GM12874 (cell line): ENCODE measurements at regions not wholly inside any gene's neighbourhood (a gene's known extent, or its start where the extent isn't known, plus 50 kb on each side); places are given as distances from the start of the nearest gene placed in this dataset.

Experiments used
- TF ChIP-seq, protein P1 (sequence below): IDR thresholded peaks from 2 replicates; pipeline ENCODE4 v1.5.1; 2011; ENCODE audit warnings: low read depth, mild to moderate bottlenecking, control low read depth, low read length, moderate library complexity; ENCODE audit not compliant: insufficient read depth

DNA sequence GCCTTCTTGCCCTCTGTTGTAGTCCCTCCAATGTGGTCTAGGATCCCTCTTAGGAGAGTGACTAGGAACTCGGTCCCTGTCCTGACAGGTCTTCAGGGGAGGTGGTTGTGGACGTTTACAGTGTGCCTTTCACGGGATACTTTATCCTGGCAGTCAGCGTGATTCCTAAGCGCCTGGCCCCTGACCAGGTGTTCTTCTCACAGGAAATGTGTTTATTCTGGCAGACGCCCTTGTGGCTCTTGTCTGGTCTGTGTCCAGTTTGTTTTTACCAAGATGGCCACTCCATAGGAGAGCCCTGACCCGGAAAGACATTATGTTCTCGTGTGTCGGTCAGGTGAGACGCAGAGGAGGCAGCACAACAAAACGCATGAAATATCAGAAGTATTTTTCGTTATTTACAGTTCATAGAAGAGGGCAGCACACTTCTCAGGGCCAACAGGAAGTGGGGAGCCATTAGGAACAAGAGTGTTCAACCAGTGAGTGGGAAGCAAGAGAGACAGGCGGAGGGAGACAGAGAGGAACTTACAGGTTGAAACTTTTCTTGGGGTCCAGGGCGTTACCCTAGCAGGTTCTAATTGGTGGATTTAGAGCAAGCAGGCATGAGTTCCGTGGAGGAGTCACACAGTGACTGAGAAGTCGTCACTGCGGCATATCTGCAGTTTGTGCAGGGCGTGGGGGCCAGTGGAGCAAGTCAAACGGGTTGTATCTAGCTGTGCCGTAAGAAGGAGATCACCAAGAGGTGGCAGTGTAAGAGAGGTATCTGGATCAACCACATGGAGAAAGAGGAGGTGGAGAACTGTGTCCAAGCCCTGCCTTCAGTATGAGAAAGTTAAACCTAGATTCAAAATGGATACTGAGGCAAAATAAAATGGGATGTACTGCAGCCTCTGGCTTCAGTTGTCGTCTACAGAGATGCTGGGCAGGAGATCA, 412.9 kb downstream of the ZSWIM6 start:
- TF ChIP-seq, protein P1, sequence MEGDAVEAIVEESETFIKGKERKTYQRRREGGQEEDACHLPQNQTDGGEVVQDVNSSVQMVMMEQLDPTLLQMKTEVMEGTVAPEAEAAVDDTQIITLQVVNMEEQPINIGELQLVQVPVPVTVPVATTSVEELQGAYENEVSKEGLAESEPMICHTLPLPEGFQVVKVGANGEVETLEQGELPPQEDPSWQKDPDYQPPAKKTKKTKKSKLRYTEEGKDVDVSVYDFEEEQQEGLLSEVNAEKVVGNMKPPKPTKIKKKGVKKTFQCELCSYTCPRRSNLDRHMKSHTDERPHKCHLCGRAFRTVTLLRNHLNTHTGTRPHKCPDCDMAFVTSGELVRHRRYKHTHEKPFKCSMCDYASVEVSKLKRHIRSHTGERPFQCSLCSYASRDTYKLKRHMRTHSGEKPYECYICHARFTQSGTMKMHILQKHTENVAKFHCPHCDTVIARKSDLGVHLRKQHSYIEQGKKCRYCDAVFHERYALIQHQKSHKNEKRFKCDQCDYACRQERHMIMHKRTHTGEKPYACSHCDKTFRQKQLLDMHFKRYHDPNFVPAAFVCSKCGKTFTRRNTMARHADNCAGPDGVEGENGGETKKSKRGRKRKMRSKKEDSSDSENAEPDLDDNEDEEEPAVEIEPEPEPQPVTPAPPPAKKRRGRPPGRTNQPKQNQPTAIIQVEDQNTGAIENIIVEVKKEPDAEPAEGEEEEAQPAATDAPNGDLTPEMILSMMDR: no peak

DNA sequence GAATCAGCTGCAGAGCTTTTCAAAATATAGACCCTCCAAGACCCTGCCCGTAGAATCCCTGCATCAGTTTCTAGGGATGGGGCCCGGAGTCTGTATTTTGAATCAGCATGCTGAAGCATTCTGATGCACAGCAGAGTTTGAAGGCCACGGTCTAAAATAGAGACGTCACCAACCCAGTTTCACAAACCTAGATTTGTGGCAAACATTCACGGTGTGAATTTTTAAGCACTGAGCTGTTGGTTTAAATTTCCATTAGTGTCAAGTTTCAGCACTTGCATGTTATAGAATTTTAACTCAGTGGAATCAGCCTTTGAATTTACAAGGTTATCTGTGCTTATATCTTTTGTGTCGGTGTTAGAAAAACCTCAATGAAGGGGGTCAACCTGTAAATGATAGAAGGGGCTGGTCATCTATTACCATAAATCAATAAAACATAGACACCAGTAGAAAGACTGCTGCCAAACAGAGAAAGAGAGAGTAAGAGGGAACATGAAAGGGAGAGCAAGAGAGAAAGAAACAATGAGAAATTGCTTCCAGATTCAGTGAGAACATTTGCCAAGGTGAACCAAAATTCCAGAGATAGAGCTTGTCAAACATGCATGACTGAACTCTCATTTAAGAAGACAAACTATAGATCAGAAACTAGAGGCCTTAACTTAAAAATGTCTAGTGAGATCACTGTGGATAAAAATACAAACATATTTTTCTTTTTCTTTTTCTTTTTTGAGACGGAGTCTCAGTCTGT, 414.9 kb downstream of the ZSWIM6 start:
- TF ChIP-seq, protein P1: no peak

DNA sequence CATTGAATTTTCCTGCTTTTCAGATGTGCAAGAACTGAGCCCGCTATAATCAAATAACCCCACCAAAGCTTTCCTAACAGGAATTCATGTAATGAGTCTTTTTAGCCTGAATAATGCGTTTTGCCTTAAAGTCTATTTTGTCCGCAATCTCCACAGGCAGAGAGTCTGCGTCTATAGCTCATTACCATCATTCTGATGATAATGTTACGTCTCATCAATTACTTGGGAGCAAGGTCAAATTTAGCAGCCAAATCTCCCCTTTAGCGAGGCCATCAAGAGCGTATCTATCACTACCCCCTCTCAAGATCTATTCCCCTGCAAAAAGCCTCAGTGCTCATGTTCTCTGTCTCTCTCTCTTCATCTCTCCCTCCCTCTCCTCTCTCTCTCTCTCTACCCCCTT, 416.1 kb downstream of the ZSWIM6 start:
- TF ChIP-seq, protein P1: no peak

DNA sequence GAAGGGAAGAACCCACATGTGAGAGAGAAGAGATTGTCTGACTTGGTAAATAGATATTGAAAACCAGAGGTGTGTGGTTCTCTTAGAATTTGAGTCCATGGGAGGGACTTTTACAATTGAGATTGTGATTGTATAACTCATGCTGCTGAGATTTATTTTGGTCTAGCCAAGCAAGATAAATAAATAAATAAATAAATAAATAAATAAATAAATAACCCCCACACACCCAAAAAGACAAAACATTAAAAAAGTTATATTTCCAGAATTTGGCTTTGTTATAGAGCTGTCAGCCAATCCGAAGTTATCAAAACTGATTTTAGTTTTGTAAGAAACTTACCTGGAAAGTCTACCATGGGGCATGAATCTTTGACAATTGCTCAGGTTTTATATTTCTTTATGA, 416.6 kb downstream of the ZSWIM6 start:
- TF ChIP-seq, protein P1: no peak

DNA sequence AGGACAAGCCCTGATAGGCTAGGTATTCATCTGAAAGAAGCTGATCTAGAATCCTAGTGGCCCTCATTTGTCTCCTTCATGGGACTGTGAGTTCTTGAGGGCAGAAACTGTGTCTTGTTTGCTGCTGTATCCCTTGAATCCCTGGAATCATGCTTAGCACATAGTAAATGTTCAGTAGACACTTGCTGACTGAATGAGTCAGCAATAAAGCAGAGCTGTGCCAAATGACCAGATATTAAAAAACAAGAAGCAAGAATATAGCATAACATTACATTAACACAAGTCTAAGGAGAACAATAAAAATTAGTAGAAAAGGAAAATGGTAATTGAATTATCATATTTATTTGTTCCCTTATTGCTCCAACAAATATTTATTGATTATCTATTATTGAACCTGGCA, 420.5 kb downstream of the ZSWIM6 start:
- TF ChIP-seq, protein P1: no peak

DNA sequence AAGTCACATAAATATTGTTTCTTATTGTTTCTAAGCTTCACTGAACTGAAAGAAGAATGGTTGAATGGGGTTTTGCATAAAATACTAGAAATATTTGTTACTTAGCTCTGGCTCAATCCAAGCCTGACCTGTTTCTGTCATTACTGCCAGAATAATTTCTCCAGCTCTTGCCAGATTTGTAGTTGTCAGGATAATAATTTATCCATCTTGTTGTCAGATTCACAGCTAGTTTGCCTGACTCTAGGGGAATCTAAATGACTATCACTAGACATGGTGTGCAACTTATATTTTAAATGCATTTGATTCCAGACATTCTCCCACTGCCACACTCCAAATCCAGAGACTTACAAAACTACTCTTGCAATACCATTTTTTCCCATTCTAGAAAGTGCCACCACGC, 422.7 kb downstream of the ZSWIM6 start:
- TF ChIP-seq, protein P1: no peak

DNA sequence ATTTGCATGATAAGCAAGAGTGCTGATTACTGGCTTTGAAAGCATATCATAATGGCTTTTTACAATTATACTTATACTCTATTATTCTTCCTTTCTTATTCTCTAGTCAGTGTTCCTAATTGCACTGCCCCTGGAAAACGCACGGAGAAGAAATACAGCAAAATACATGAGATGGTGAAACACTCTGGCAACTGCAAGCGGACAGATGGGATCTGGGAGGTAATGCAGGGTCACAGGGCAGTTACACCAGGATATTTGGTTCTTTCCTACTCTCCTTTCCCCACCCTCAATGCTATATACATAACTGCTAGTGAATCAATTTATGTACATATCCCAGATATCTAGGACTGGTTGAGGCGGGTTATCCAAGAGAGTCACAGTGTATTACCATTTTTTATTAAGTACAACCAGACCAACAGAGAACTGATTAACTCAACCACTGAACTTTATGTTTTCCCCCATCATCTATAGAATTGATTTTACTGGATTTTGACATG, 423.7 kb downstream of the ZSWIM6 start:
- TF ChIP-seq, protein P1: no peak
